Stomach smooth muscle (tissue), 2 donors: ENCODE measurements at regions not wholly inside any gene's neighbourhood (a gene's known extent, or its start where the extent isn't known, plus 50 kb on each side); places are given as distances from the start of the nearest gene placed in this dataset.
A peak's percentile ranks its signal among the peaks of the same experiment; 100 is the strongest.

Experiments used
- H3K27ac ChIP-seq: one replicate; pipeline ENCODE4 v1.7.0; 2013; ENCODE audit warnings: mild to moderate bottlenecking, low read length, inconsistent platforms
- H3K27me3 ChIP-seq, 2 donors: one replicate each; pipeline ENCODE4 v1.7.0; 2013; ENCODE audit warnings: low read length in 2 of 2; ENCODE audit not compliant: insufficient read depth in 2 of 2, control insufficient read depth in 1 of 2
- H3K36me3 ChIP-seq, 2 donors: one replicate each; pipeline ENCODE4 v1.7.0; 2013; ENCODE audit warnings: low read length in 2 of 2; ENCODE audit not compliant: control insufficient read depth in 2 of 2, insufficient read depth in 2 of 2
- H3K4me1 ChIP-seq: one replicate; pipeline ENCODE4 v1.7.0; 2013; ENCODE audit warnings: low read length; ENCODE audit not compliant: control insufficient read depth, insufficient read depth
- H3K4me3 ChIP-seq, 2 donors: one replicate each; pipeline ENCODE4 v1.7.0; 2013; ENCODE audit warnings: low read length in 2 of 2
- H3K9ac ChIP-seq, 2 donors: one replicate each; pipeline ENCODE4 v1.7.0; 2013; ENCODE audit warnings: low read length in 2 of 2, mild to moderate bottlenecking in 1 of 2
- H3K9me3 ChIP-seq, 2 donors: one replicate each; pipeline ENCODE4 v1.7.0; 2013; ENCODE audit warnings: low read length in 2 of 2; ENCODE audit not compliant: control insufficient read depth in 2 of 2
- donor health status: healthy.
- donor health status: Pancreatic carcinoma.

GRCh38 chr4:96312046-96312685 lies 472.3 kb downstream of the PDHA2 start:
- H3K27me3 ChIP-seq, result no peaks in the 10 kb centered on the region
- H3K27ac ChIP-seq, result no peak overlapping the region
- H3K9me3 ChIP-seq, result no peaks in the 10 kb centered on the region
- H3K9ac ChIP-seq, result no peak overlapping the region
- H3K4me3 ChIP-seq, result peak overlapping the region in 1 of 2 donors; percentile 23
- no peaks in the 10 kb centered on the region for H3K4me1 ChIP-seq
- no peaks in the 10 kb centered on the region for H3K36me3 ChIP-seq

- no peaks in the 10 kb centered on the region for H3K36me3 ChIP-seq
- H3K4me3 ChIP-seq, result no peak overlapping the region
- no peaks in the 10 kb centered on the region for H3K27me3 ChIP-seq
- H3K9ac ChIP-seq, result no peak overlapping the region
- no peak overlapping the region for H3K27ac ChIP-seq
- H3K4me1 ChIP-seq, result no peaks in the 10 kb centered on the region
- H3K9me3 ChIP-seq, result no peaks in the 10 kb centered on the region
Observed at GRCh38 chr4:96315815-96316214, 475.9 kb downstream of the PDHA2 start.

- no peak overlapping the region for H3K27ac ChIP-seq
- no peak overlapping the region for H3K4me3 ChIP-seq
- H3K36me3 ChIP-seq, result no peaks in the 10 kb centered on the region
- no peak overlapping the region for H3K9ac ChIP-seq
- no peaks in the 10 kb centered on the region for H3K4me1 ChIP-seq
- H3K27me3 ChIP-seq, result no peaks in the 10 kb centered on the region
- no peaks in the 10 kb centered on the region for H3K9me3 ChIP-seq
Observed at GRCh38 chr4:96316776-96317175, 476.9 kb downstream of the PDHA2 start.

- Histone ChIP-seq H3K9me3 (no peaks in the 10 kb centered on the region), H3K4me3 (no peak overlapping the region), H3K9ac (no peak overlapping the region), H3K4me1 (no peaks in the 10 kb centered on the region), H3K36me3 (no peaks in the 10 kb centered on the region), H3K27me3 (no peaks in the 10 kb centered on the region), H3K27ac (no peak overlapping the region)
Observed at GRCh38 chr4:96317891-96318290, 478.0 kb downstream of the PDHA2 start.

- H3K36me3 ChIP-seq, result no peaks in the 10 kb centered on the region
- H3K4me1 ChIP-seq, result no peaks in the 10 kb centered on the region
- H3K9ac ChIP-seq, result no peak overlapping the region
- no peak overlapping the region for H3K27ac ChIP-seq
- peaks cover 0 to 2% of the 10 kb centered on the region in 2 donors for H3K9me3 ChIP-seq
- no peak overlapping the region for H3K4me3 ChIP-seq
- H3K27me3 ChIP-seq, result no peaks in the 10 kb centered on the region
Observed at GRCh38 chr4:96326846-96327245, 487.0 kb downstream of the PDHA2 start.

GRCh38 chr4:96342196-96342595 lies 502.3 kb downstream of the PDHA2 start:
- Histone ChIP-seq H3K9me3 (no peaks in the 10 kb centered on the region), H3K36me3 (no peaks in the 10 kb centered on the region), H3K27ac (no peak overlapping the region), H3K9ac (no peak overlapping the region), H3K27me3 (no peaks in the 10 kb centered on the region), H3K4me1 (no peaks in the 10 kb centered on the region), H3K4me3 (no peak overlapping the region)

- no peak overlapping the region for H3K4me3 ChIP-seq
- no peaks in the 10 kb centered on the region for H3K36me3 ChIP-seq
- H3K27ac ChIP-seq, result no peak overlapping the region
- no peak overlapping the region for H3K9ac ChIP-seq
- H3K27me3 ChIP-seq, result no peaks in the 10 kb centered on the region
- no peaks in the 10 kb centered on the region for H3K9me3 ChIP-seq
- no peaks in the 10 kb centered on the region for H3K4me1 ChIP-seq
Observed at GRCh38 chr4:96342790-96343455, 503.0 kb downstream of the PDHA2 start.

GRCh38 chr4:96343836-96344235 lies 503.9 kb downstream of the PDHA2 start:
- no peaks in the 10 kb centered on the region for H3K4me1 ChIP-seq
- no peaks in the 10 kb centered on the region for H3K27me3 ChIP-seq
- H3K36me3 ChIP-seq, result no peaks in the 10 kb centered on the region
- no peak overlapping the region for H3K9ac ChIP-seq
- H3K9me3 ChIP-seq, result no peaks in the 10 kb centered on the region
- no peak overlapping the region for H3K4me3 ChIP-seq
- no peak overlapping the region for H3K27ac ChIP-seq

GRCh38 chr4:96347582-96347981 lies 507.7 kb downstream of the PDHA2 start:
- Histone ChIP-seq H3K4me1 (no peaks in the 10 kb centered on the region), H3K27me3 (no peaks in the 10 kb centered on the region)

GRCh38 chr4:96352051-96352517 lies 512.2 kb downstream of the PDHA2 start:
- Histone ChIP-seq H3K9me3 (no peaks in the 10 kb centered on the region), H3K36me3 (no peaks in the 10 kb centered on the region), H3K27ac (no peak overlapping the region), H3K27me3 (no peaks in the 10 kb centered on the region), H3K9ac (no peak overlapping the region), H3K4me3 (no peak overlapping the region), H3K4me1 (no peaks in the 10 kb centered on the region)

More at GRCh38 chr4:96347582-96347981, 507.7 kb downstream of the PDHA2 start:
- no peaks in the 10 kb centered on the region for H3K36me3 ChIP-seq
- H3K9me3 ChIP-seq, result no peaks in the 10 kb centered on the region
- no peak overlapping the region for H3K4me3 ChIP-seq
- no peak overlapping the region for H3K27ac ChIP-seq
- H3K9ac ChIP-seq, result no peak overlapping the region

GRCh38 chr4:96354036-96354712 lies 514.3 kb downstream of the PDHA2 start:
- Histone ChIP-seq H3K36me3 (no peaks in the 10 kb centered on the region), H3K4me1 (no peaks in the 10 kb centered on the region), H3K9ac (no peak overlapping the region), H3K9me3 (no peaks in the 10 kb centered on the region), H3K27me3 (no peaks in the 10 kb centered on the region), H3K4me3 (peak overlapping the region in 1 of 2 donors; percentile 3), H3K27ac (no peak overlapping the region)
